ENCODE measurements at regions not wholly inside any gene's neighbourhood (a gene's known extent, or its start where the extent isn't known, plus 50 kb on each side); places are given as distances from the start of the nearest gene placed in this dataset.

- Histone ChIP-seq H3K27me3 (no peaks in the 10 kb centered on the region), H3K27ac (no peak overlapping the region), H3K9me3 (no peaks in the 10 kb centered on the region), H3K36me3 (no peaks in the 10 kb centered on the region), H3K4me1 (no peaks in the 10 kb centered on the region), H3K4me3 (no peak overlapping the region)
- FAIRE-seq (no peak), DNase-seq (no peak), ATAC-seq (no peak)
- 84 to 96% methylated on average over 9 of the region's 9 CpGs for WGBS, 2 donors
- TF ChIP-seq CTCF (IDR thresholded peaks at IDR 0.05) = no peak
- intact Hi-C loops (cut with DNase I) = no loop called here
Observed at GRCh38 chr2:129314120-129314519, 665.3 kb upstream of the RAB6C start.

- DNase-seq (no peak), FAIRE-seq (no peak), ATAC-seq (no peak)
- no peaks in the 10 kb centered on the region for H3K27me3 ChIP-seq
- H3K36me3 ChIP-seq = no peaks in the 10 kb centered on the region
- intact Hi-C loops (cut with DNase I) = no loop called here
- no peak overlapping the region for H3K27ac ChIP-seq
- no peaks in the 10 kb centered on the region for H3K4me1 ChIP-seq
- TF ChIP-seq CTCF (IDR thresholded peaks at IDR 0.05) = no peak
- WGBS, 2 donors = 79 to 80% methylated on average over 27 of the region's 27 CpGs
- no peaks in the 10 kb centered on the region for H3K9me3 ChIP-seq
- no peak overlapping the region for H3K4me3 ChIP-seq
Observed at GRCh38 chr2:129318581-129319421, 660.7 kb upstream of the RAB6C start.

GRCh38 chr2:129319422-129319717 is 660.1 kb upstream of the RAB6C start:
- 82 to 92% methylated on average over 7 of the region's 7 CpGs for WGBS, 2 donors
- no peak for TF ChIP-seq CTCF (IDR thresholded peaks at IDR 0.05)
- no peak for ATAC-seq

GRCh38 chr2:129320288-129320687 is 659.2 kb upstream of the RAB6C start:
- H3K9me3 ChIP-seq = no peaks in the 10 kb centered on the region
- FAIRE-seq (no peak), ATAC-seq (no peak)

More at GRCh38 chr2:129319422-129319717, 660.1 kb upstream of the RAB6C start:
- DNase-seq = no peak
- Histone ChIP-seq H3K27me3 (no peaks in the 10 kb centered on the region), H3K27ac (no peak overlapping the region), H3K9me3 (no peaks in the 10 kb centered on the region), H3K4me1 (no peaks in the 10 kb centered on the region), H3K4me3 (no peak overlapping the region), H3K36me3 (no peaks in the 10 kb centered on the region)
- intact Hi-C loops (cut with DNase I) = no loop called here
- no peak for FAIRE-seq

More at GRCh38 chr2:129320288-129320687, 659.2 kb upstream of the RAB6C start:
- DNase-seq = no peak
- 92 to 94% methylated on average over 4 of the region's 4 CpGs for WGBS, 2 donors
- no peaks in the 10 kb centered on the region for H3K27me3 ChIP-seq
- H3K4me3 ChIP-seq = no peak overlapping the region
- H3K4me1 ChIP-seq = no peaks in the 10 kb centered on the region
- TF ChIP-seq CTCF (IDR thresholded peaks at IDR 0.05) = no peak
- H3K36me3 ChIP-seq = no peaks in the 10 kb centered on the region
- intact Hi-C loops (cut with DNase I) = no loop called here
- no peak overlapping the region for H3K27ac ChIP-seq

All from pancreas (tissue), 10 donors.